ENCODE measurements at regions not wholly inside any gene's neighbourhood (a gene's known extent, or its start where the extent isn't known, plus 50 kb on each side); places are given as distances from the start of the nearest gene placed in this dataset.

GRCh38 chr5:17989036-17989435, 354.8 kb downstream of the TAF11L14 start:
- DNase-seq: no peak

GRCh38 chr5:17989567-17990563, 355.6 kb downstream of the TAF11L14 start:
- DNase-seq: no peak

- DNase-seq: peak in 1 of 2 experiments; percentile 6
Measured at GRCh38 chr5:17991775-17992174, 357.5 kb downstream of the TAF11L14 start.

- DNase-seq: no peak
Measured at GRCh38 chr5:17992291-17992690, 358.0 kb downstream of the TAF11L14 start.

GRCh38 chr5:17995997-17996396, 361.7 kb downstream of the TAF11L14 start:
- DNase-seq: no peak

GRCh38 chr5:17999858-18000257, 365.6 kb downstream of the TAF11L14 start:
- peak in 1 of 2 experiments; percentile 1 for DNase-seq

- no peak for DNase-seq
Measured at GRCh38 chr5:18000744-18001143, 366.5 kb downstream of the TAF11L14 start.

GRCh38 chr5:18003312-18003711, 369.1 kb downstream of the TAF11L14 start:
- DNase-seq: no peak

GRCh38 chr5:18003784-18004183, 369.5 kb downstream of the TAF11L14 start:
- no peak for DNase-seq

GRCh38 chr5:18006235-18006634, 372.0 kb downstream of the TAF11L14 start:
- peak in 1 of 2 experiments; percentile 2 for DNase-seq

- no peak for DNase-seq
Measured at GRCh38 chr5:18008940-18009339, 374.7 kb downstream of the TAF11L14 start.

GRCh38 chr5:18010053-18010452, 375.8 kb downstream of the TAF11L14 start:
- peak in 1 of 2 experiments; percentile 1 for DNase-seq

GRCh38 chr5:18018472-18018871, 384.2 kb downstream of the TAF11L14 start:
- no peak for DNase-seq

- DNase-seq: peak in 1 of 2 experiments; percentile 5
Measured at GRCh38 chr5:18023275-18023674, 389.0 kb downstream of the TAF11L14 start.

GRCh38 chr5:18023986-18024385, 389.7 kb downstream of the TAF11L14 start:
- DNase-seq: no peak

GRCh38 chr5:18024542-18024941, 390.3 kb downstream of the TAF11L14 start:
- no peak for DNase-seq

GRCh38 chr5:18027241-18027867, 393.1 kb downstream of the TAF11L14 start:
- no peak for DNase-seq

- no peak for DNase-seq
Measured at GRCh38 chr5:18028036-18028435, 393.8 kb downstream of the TAF11L14 start.

GRCh38 chr5:18032744-18033143, 398.5 kb downstream of the TAF11L14 start:
- DNase-seq: no peak

GRCh38 chr5:18036531-18036930, 402.3 kb downstream of the TAF11L14 start:
- DNase-seq: no peak

- no peak for DNase-seq
Measured at GRCh38 chr5:18037718-18038117, 403.5 kb downstream of the TAF11L14 start.

GRCh38 chr5:18043344-18043743, 409.1 kb downstream of the TAF11L14 start:
- DNase-seq: no peak

GRCh38 chr5:18048449-18048848, 414.2 kb downstream of the TAF11L14 start:
- DNase-seq: no peak

- no peak for DNase-seq
Measured at GRCh38 chr5:18050345-18050744, 416.1 kb downstream of the TAF11L14 start.
